H9 (cell line): ENCODE measurements at regions not wholly inside any gene's neighbourhood (a gene's known extent, or its start where the extent isn't known, plus 50 kb on each side); places are given as distances from the start of the nearest gene placed in this dataset.
"Not testable (repeated sequence)": the region's sequence is repeated elsewhere in the genome, so short reads cannot be mapped to it uniquely, and the experiment has no call there.

Source experiments
- DNase-seq: peaks from one replicate; pipeline ENCODE4 v3.0.0-alpha.2; 2017
- H2AFZ ChIP-seq: one replicate; pipeline ENCODE4 v1.6.1; 2013; ENCODE audit warnings: mild to moderate bottlenecking, low read length, control low read depth, moderate library complexity
- H2AK5ac ChIP-seq: 2 replicates; pipeline ENCODE4 v1.6.1; 2013; ENCODE audit warnings: low read length, control low read depth, mixed read lengths; ENCODE audit not compliant: insufficient read length
- H2BK120ac ChIP-seq: one replicate; pipeline ENCODE4 v1.6.1; 2013; ENCODE audit warnings: low read depth, mild to moderate bottlenecking, low read length, control low read depth, inconsistent platforms; ENCODE audit not compliant: poor library complexity, severe bottlenecking
- H2BK12ac ChIP-seq: 2 replicates; pipeline ENCODE4 v1.6.1; 2013; ENCODE audit warnings: low read length, control low read depth, mixed read lengths, low read depth; ENCODE audit not compliant: insufficient read length
- H2BK15ac ChIP-seq: 2 replicates; pipeline ENCODE4 v1.6.1; 2013; ENCODE audit warnings: low read depth, low read length, control low read depth
- H2BK20ac ChIP-seq: one replicate; pipeline ENCODE4 v1.6.1; 2013; ENCODE audit warnings: low read depth, mild to moderate bottlenecking, low read length, control low read depth, inconsistent platforms; ENCODE audit not compliant: poor library complexity, severe bottlenecking
- H2BK5ac ChIP-seq: 2 replicates; pipeline ENCODE4 v1.6.1; 2013; ENCODE audit warnings: low read length, control low read depth, mixed read lengths; ENCODE audit not compliant: insufficient read length
- H3K14ac ChIP-seq: 2 replicates; pipeline ENCODE4 v1.6.1; 2013; ENCODE audit warnings: low read length, control low read depth; ENCODE audit not compliant: insufficient read depth
- H3K18ac ChIP-seq: 2 replicates; pipeline ENCODE4 v1.6.1; 2013; ENCODE audit warnings: low read depth, mild to moderate bottlenecking, mixed read lengths, low read length, control low read depth; ENCODE audit not compliant: insufficient read length
- H3K23ac ChIP-seq: 2 replicates; pipeline ENCODE4 v1.6.1; 2013; ENCODE audit warnings: low read length, control low read depth, mixed read lengths, low read depth; ENCODE audit not compliant: insufficient read length
- H3K23me2 ChIP-seq: 2 replicates; pipeline ENCODE4 v1.6.1; 2013; ENCODE audit warnings: low read depth, mild to moderate bottlenecking, mixed read lengths, low read length, control low read depth; ENCODE audit not compliant: insufficient read length, poor library complexity, severe bottlenecking
- H3K27ac ChIP-seq: 2 replicates; pipeline ENCODE4 v1.5.1; 2013; ENCODE audit warnings: low read length, control low read depth, mixed read lengths, low read depth; ENCODE audit not compliant: insufficient read length
- H3K27me3 ChIP-seq: 2 replicates; pipeline ENCODE4 v1.6.1; 2013; ENCODE audit warnings: low read length, control low read depth, inconsistent platforms; ENCODE audit not compliant: insufficient read depth
- H3K4ac ChIP-seq: 2 replicates; pipeline ENCODE4 v1.6.1; 2013; ENCODE audit warnings: low read depth, mild to moderate bottlenecking, control low read depth, inconsistent platforms, low read length, moderate library complexity
- H3K4me1 ChIP-seq: 2 replicates; pipeline ENCODE4 v1.6.1; 2013; ENCODE audit warnings: low read length, control low read depth, inconsistent platforms; ENCODE audit not compliant: insufficient read depth
- H3K4me2 ChIP-seq: 2 replicates; pipeline ENCODE4 v1.6.1; 2013; ENCODE audit warnings: low read length, control low read depth, mixed read lengths; ENCODE audit not compliant: insufficient read length, insufficient read depth
- H3K56ac ChIP-seq: 2 replicates; pipeline ENCODE4 v1.6.1; 2013; ENCODE audit warnings: low read depth, mild to moderate bottlenecking, mixed read lengths, low read length, control low read depth; ENCODE audit not compliant: insufficient read length
- H3K79me1 ChIP-seq: 2 replicates; pipeline ENCODE4 v1.6.1; 2013; ENCODE audit warnings: low read depth, mild to moderate bottlenecking, moderate library complexity, low read length, control low read depth, inconsistent platforms; ENCODE audit not compliant: insufficient read depth, poor library complexity, severe bottlenecking
- H3K79me2 ChIP-seq: 2 replicates; pipeline ENCODE4 v1.6.1; 2013; ENCODE audit warnings: low read length, control low read depth, inconsistent platforms; ENCODE audit not compliant: insufficient read depth
- H3K9ac ChIP-seq: 2 replicates; pipeline ENCODE4 v1.6.1; 2013; ENCODE audit warnings: low read length, control low read depth, mixed read lengths; ENCODE audit not compliant: insufficient read length; ENCODE audit errors: extremely low read depth
- H3K9me3 ChIP-seq: one replicate; pipeline ENCODE4 v1.6.1; 2013; ENCODE audit warnings: low read depth, low read length, inconsistent platforms; ENCODE audit not compliant: control insufficient read depth
- H3T11ph ChIP-seq: one replicate; pipeline ENCODE4 v1.6.1; 2013; ENCODE audit warnings: mild to moderate bottlenecking, low read length, control low read depth, inconsistent platforms
- H4K20me1 ChIP-seq: one replicate; pipeline ENCODE4 v1.6.1; 2013; ENCODE audit not compliant: control insufficient read depth, insufficient read length, insufficient read depth
- H4K5ac ChIP-seq: 2 replicates; pipeline ENCODE4 v1.6.1; 2013; ENCODE audit warnings: low read depth, mild to moderate bottlenecking, mixed read lengths, low read length, control low read depth; ENCODE audit not compliant: insufficient read length
- H4K8ac ChIP-seq: replicated peaks from 2 replicates; pipeline ENCODE4 v1.6.1; 2013; ENCODE audit warnings: low read length, control low read depth, mixed read lengths, low read depth; ENCODE audit not compliant: insufficient read length
- H4K91ac ChIP-seq: 2 replicates; pipeline ENCODE4 v1.6.1; 2013; ENCODE audit warnings: low read depth, mild to moderate bottlenecking, moderate library complexity, mixed read lengths, low read length, control low read depth; ENCODE audit not compliant: insufficient read length
- H3K27ac Mint-ChIP-seq, 3 experiments: 2 replicates in 2 of 3; 3 replicates in 1 of 3; pipeline ENCODE4 v1.8.0; 2020 to 2021; ENCODE audit warnings: mixed read lengths in 3 of 3, mild to moderate bottlenecking in 1 of 3, moderate library complexity in 1 of 3
- H3K27me3 Mint-ChIP-seq: 2 replicates; pipeline ENCODE4 v1.8.0; 2021; ENCODE audit warnings: low read depth, mild to moderate bottlenecking, moderate library complexity, mixed read lengths
- H3K36me3 Mint-ChIP-seq, 3 experiments: 2 replicates in 2 of 3; 3 replicates in 1 of 3; pipeline ENCODE4 v1.8.0; 2020 to 2021; ENCODE audit warnings: low read depth in 3 of 3, mixed read lengths in 3 of 3; ENCODE audit not compliant: insufficient read depth in 1 of 3
- H3K4me1 Mint-ChIP-seq, 2 experiments: 2 replicates each; pipeline ENCODE4 v1.8.0; 2020; ENCODE audit warnings: mixed read lengths in 2 of 2
- H3K4me3 Mint-ChIP-seq, 2 experiments: 2 replicates in 1 of 2; 3 replicates in 1 of 2; pipeline ENCODE4 v1.8.0; 2020 to 2021; ENCODE audit warnings: mild to moderate bottlenecking in 2 of 2, mixed read lengths in 2 of 2, moderate library complexity in 1 of 2
- H3K9me3 Mint-ChIP-seq, 2 experiments: 2 replicates in 1 of 2; 3 replicates in 1 of 2; pipeline ENCODE4 v1.8.0; 2020; ENCODE audit warnings: mild to moderate bottlenecking in 2 of 2, mixed read lengths in 2 of 2, moderate library complexity in 1 of 2
- WGBS: extraction: QIAGEN DNeasy Blood & Tissue Kit; methylation state at CpG from one replicate; pipeline ENCODE4 v1.1.7; 2013; ENCODE audit warnings: missing lambda C conversion rate, low lambda C conversion rate, mixed read lengths; ENCODE audit not compliant: insufficient read length; ENCODE audit errors: extremely low coverage; 5-methylcytosine and 5-hydroxymethylcytosine counted together

- not testable (repeated sequence) for H3K56ac ChIP-seq, H2BK12ac ChIP-seq, H2BK15ac ChIP-seq, H4K91ac ChIP-seq, H3K4me3 Mint-ChIP-seq, H2AFZ ChIP-seq, DNase-seq, H3K18ac ChIP-seq, H3K27me3 Mint-ChIP-seq, H3K4me2 ChIP-seq, H3K23ac ChIP-seq, H4K5ac ChIP-seq, H3K4ac ChIP-seq, H3T11ph ChIP-seq, H3K27ac ChIP-seq, H3K4me1 Mint-ChIP-seq, H4K8ac ChIP-seq, H3K4me1 ChIP-seq, H3K79me2 ChIP-seq, H3K14ac ChIP-seq, H3K23me2 ChIP-seq, H2BK5ac ChIP-seq, H2BK20ac ChIP-seq, H3K27me3 ChIP-seq, H3K9me3 Mint-ChIP-seq, H4K20me1 ChIP-seq, H3K27ac Mint-ChIP-seq, H3K9ac ChIP-seq, H3K79me1 ChIP-seq, H3K9me3 ChIP-seq, H2BK120ac ChIP-seq, H2AK5ac ChIP-seq
- H3K36me3 Mint-ChIP-seq = peaks cover 7 to 24% (median 17%) of the 10 kb centered on the region in 3 experiments; a peak in 5 of 7 replicates
- no CpG with 5 or more reads among the region's 19 CpGs for WGBS
Observed at GRCh38 chr3:195665311-195665710, 55.5 kb upstream of the MUC20 start.

GRCh38 chr3:195664131-195664530 is 56.6 kb upstream of the MUC20 start:
- H2BK120ac ChIP-seq, H3K14ac ChIP-seq, H2BK15ac ChIP-seq, H3K27me3 ChIP-seq, H3K27ac Mint-ChIP-seq, H2BK5ac ChIP-seq, H2AK5ac ChIP-seq, H3K9ac ChIP-seq, H2AFZ ChIP-seq, H4K8ac ChIP-seq, H4K20me1 ChIP-seq, H2BK12ac ChIP-seq, H3K27ac ChIP-seq, H4K91ac ChIP-seq, H3K9me3 ChIP-seq, H3K56ac ChIP-seq, H4K5ac ChIP-seq, H3K4me3 Mint-ChIP-seq, H3T11ph ChIP-seq, H3K4ac ChIP-seq, H3K79me1 ChIP-seq, H2BK20ac ChIP-seq, H3K4me2 ChIP-seq, DNase-seq, H3K23me2 ChIP-seq, H3K4me1 Mint-ChIP-seq, H3K18ac ChIP-seq, H3K9me3 Mint-ChIP-seq, H3K27me3 Mint-ChIP-seq, H3K4me1 ChIP-seq, H3K23ac ChIP-seq, H3K79me2 ChIP-seq: not testable (repeated sequence)
- WGBS = no CpG with 5 or more reads among the region's 12 CpGs
- peaks cover 6 to 21% (median 17%) of the 10 kb centered on the region in 3 experiments; a peak in 5 of 7 replicates for H3K36me3 Mint-ChIP-seq
